Epidermal melanocyte (primary cell): ENCODE measurements at regions not wholly inside any gene's neighbourhood (a gene's known extent, or its start where the extent isn't known, plus 50 kb on each side); places are given as distances from the start of the nearest gene placed in this dataset.
"Not testable (repeated sequence)": the region's sequence is repeated elsewhere in the genome, so short reads cannot be mapped to it uniquely, and the experiment has no call there.

Source experiments
- DNase-seq: peaks from one replicate; pipeline ENCODE4 v3.0.0; 2011; ENCODE audit warnings: low spot score; ENCODE audit not compliant: insufficient read length

GRCh38 chr6:159525445-159526025, 167.5 kb downstream of the SOD2 start:
- DNase-seq = no peak

- no peak for DNase-seq
These were observed 170.0 kb downstream of the SOD2 start for GRCh38 chr6:159522877-159523547.

DNA sequence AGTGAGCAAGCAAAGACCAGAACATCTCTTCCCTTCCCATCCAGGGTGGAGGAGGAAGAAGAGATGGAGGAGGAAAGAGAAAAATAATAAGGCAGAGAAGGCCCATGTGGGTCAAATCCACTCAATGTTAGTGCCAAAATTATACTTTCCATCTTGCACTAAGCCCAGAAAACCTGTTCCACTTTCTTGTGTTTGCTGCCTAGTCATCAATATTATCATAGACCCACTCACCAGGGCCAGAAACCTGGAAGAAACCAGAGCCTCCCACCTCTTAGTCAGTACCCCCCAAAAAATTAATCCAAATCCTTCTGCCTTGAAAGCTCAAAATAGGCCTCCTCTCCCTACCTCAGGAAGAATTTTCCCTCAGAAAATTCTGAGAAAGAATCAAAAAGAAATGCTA, 171.1 kb downstream of the SOD2 start:
- no peak for DNase-seq

- no peak for DNase-seq
These were observed 173.0 kb downstream of the SOD2 start for GRCh38 chr6:159520002-159520401.

DNA sequence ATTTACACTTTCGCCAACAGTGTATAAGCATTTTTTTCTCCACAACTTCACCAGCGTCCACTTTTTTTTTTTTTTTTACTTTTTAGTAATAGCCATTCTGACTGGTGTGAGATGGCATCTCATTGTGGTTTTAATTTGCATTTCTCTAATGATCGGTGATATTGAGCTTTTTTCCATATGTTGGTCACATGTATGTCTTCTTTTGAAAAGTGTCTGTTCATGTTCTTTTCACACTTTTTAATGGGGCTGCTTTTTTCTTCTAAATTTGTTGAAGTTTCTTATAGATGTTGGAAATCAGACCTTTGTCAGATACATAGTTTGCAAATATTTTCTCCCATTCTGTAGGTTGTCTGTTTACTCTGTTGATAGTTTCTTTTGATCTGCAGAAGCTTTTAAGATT, 177.2 kb downstream of the SOD2 start:
- DNase-seq = not testable (repeated sequence)

DNA sequence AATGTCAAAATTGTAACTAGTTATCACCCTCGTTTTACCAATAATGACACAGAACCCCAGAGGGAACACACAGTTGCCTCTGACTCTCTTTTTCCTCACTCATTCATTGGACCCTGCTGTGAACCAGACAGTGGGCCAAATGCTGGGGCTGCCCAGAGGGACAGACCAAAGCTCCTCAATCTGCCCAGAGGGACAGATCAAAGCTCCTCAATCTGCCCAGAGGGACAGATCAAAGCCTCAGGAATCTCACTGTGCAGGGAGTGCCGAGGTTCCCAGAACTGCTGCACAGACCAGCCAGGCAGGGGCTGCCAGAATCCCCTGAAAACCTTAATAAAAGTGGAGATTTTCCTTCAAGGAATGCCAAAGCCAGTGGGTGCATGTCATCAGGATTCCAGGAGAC, 179.1 kb downstream of the SOD2 start:
- no peak for DNase-seq

DNA sequence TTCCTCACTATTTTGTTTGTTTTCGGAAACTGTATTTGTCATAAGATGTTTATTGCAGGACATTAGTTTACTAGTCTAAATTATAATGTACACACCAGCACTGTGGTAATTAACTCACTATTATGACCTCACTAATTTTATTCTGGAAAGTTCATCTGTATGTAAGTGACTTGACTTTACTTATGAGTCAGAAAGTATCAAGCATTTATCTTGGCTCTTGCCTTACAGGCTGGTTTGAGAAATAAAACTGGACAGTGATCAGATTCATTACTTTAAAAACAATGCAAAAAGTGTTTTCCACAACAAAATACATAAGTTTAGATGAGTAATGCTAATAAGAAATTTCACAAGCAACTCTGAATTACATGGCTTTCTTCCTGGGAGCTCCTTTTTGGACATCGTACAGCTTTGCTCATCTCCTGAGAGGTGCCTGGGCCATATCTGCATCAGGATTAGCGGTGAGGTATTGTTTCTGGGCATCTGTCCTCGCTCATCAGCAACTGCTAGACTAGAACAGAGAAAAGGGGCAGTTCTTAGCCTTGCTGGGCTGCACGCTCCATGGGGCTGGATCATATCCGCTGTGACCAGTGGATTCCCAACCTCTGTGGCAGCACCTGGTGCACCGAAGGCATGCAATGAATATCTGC, 179.8 kb downstream of the SOD2 start:
- no peak for DNase-seq

DNA sequence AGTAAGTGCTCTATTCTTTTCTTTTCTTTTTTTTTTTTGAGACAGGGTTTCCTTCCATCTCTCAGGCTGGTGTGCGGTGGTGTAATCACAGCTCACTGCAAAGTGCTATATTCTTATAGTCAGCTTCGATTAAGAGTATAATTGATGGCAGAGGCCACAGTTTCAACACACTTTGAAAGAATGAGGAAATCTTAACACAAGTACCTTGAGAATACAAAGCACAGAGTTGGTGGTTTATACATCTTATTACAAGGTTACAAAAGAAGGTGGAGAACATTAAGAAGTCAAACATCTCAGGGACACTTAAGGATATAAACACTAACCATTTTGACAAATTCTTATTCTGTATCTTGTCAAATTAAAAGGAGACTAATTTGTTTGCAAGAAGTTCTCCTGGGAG, 180.5 kb downstream of the SOD2 start:
- no peak for DNase-seq

DNA sequence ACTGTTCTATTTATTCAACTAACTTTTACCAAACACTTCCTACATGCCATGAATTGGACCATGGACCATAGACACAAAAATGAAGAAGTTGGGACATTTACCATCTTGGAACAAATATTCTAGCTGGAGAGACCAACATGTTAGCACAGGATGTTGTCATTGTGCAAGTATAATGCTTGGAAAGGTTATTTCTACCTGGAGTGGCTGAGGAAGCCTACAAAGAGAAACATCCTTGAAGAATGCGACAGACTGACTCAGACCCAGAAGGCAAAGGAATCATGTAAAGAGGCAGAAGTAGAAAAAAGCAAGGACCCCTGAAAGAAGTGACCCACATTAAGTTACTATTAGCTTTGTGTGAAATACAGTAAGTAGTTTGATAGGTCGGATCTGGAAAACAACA, 180.9 kb downstream of the SOD2 start:
- no peak for DNase-seq

DNA sequence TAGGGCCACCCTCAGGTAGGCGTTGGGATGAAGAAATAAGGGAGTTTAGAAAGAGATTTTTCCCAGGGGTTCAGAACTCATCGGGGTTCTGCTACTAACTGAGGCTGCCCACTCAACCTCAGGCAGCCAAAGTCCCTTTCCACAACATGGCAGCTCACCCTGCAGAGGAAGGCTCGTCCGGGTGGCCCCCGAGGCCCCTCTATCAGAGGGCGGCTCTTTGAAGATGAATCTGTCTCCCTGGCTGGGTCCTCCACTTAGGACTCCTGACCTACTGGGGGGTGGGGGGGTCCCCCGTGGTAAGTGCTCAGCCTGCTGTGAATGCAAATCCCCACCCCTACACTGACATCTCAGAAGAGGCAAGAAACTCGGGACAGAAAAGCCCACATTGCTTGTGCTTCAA, 182.9 kb downstream of the SOD2 start:
- no peak for DNase-seq

DNA sequence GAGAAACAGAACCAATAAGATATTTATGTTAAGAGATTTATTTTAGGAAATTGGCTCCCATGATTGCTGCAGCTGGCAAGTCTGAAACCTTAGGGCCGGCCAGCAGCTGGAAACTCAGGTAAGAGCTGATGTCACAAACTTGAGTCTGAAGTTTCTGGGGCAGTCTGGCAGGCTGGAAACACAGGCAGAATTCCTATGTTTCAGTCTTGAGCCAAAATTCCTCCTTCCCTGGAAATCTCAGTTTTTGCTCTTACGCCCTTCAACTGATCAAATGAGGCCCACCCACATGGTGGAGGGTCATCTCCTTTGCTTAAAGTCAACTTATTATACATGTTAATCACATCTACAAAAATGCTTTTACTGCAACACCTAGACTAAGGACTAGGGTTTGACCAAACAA, 184.1 kb downstream of the SOD2 start:
- DNase-seq = no peak

DNA sequence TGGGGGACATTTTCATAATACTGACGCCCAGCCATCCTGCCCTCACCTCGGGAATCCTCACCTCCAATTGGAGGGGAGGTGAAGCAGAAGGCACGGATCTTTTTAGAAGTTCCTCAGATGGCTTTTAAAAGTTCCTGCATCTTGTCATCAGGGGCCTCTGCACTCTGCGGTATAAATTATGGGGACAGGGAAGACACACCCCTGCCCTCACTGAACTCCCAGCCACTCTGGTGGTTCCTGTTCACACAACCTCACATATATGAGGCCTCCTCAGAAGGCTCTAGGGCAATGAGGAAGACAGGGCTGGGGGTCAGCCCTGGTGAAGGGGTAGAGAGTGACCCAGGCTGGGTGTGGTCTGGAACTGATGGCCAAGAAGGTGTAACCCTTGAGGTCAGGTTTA, 187.0 kb downstream of the SOD2 start:
- DNase-seq = no peak

DNA sequence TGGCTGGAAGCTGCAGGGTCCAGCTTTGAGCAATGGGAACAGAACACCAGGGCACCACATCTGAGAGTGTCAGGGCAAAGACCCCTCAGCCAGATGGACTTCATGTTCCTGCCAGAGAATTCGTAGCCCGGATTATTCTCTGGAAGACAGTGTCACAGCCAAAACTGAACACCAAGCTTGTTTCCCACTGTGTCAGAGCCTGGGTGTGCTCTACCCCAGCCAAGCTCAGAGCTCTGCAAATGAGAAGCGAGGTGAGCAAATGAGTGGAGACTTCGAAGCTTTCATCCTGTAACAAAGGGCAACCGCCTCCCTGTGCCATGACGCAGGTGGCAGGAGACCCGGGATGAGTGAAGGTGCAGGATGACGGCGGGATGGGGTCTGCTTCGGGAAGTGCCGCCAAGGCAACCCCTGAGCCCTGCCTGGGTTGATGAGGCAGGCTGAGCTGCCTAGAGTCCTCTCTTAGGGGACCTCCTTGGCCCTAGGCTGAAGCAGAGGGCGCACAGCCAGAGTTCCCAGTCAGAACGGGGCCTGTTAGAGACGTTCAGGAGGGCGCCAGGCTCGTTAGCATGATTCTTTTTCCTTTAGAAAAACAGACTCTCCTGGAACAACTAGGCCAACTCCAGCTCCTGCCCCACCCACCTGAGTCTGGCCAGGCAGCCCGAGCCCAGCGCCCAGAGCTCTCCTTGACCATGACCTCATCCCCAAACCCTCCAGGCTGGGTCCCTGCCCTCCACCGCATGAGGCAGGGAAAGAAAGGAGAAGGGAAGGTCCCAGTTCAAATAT, 187.7 kb downstream of the SOD2 start:
- DNase-seq = no peak

GRCh38 chr6:159501558-159501957, 191.5 kb downstream of the SOD2 start:
- DNase-seq = no peak

GRCh38 chr6:159499034-159499433, 194.0 kb downstream of the SOD2 start:
- no peak for DNase-seq

DNA sequence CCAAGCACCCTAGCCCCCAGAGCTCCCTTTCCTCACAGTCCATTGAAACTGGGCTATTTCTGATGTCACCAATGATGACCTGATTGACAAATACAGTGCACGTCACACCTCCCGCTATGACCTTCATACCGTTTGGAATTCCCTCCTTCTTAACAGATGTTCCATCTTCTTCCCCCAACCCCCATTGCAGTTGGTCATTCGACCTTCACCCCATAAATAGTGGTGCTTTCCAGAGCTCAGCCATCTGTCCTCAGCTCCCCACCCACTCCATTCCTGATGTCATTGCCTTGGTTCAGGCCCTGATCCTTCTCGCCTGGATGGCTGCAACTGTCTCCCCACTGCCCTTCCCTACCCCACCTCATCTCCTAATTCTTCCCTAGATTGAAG, 198.5 kb downstream of the SOD2 start:
- DNase-seq = no peak

- DNase-seq = no peak
These were observed 199.0 kb downstream of the SOD2 start for GRCh38 chr6:159493898-159494585.

- no peak for DNase-seq
These were observed 199.7 kb downstream of the SOD2 start for GRCh38 chr6:159493231-159493897.

- no peak for DNase-seq
These were observed 202.6 kb downstream of the SOD2 start for GRCh38 chr6:159490298-159490937.

DNA sequence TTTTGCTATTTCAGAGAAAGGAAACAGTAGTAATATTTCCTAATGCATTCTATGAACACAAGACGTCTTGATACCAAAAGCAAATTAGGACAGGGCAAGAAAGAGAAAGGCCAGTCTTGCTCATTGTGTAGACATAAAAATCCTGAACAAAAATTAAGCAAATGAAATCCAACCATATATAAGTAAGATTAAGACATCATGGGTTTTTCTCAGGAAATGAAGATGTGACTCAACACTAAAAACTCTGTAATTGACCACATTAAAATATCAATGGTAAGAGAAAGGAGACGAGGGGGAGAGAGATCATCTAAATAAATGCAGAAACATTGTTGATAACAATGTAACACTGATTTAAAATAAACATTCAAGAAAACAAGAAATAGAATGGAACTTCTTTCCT, 205.4 kb downstream of the SOD2 start:
- DNase-seq = no peak

- DNase-seq = no peak
These were observed 209.8 kb downstream of the SOD2 start for GRCh38 chr6:159483259-159483658.
